Suprapubic skin (tissue), 4 donors: ENCODE measurements at regions not wholly inside any gene's neighbourhood (a gene's known extent, or its start where the extent isn't known, plus 50 kb on each side); places are given as distances from the start of the nearest gene placed in this dataset.

Source experiments
- DNase-seq, 2 donors: peaks; one replicate each; pipeline ENCODE4 v3.0.0-alpha.2; 2019; ENCODE audit warnings: low spot score in 2 of 2
- H3K27ac ChIP-seq: fragments of 200-600 bp; sonication (generic); one replicate; pipeline ENCODE4 v1.5.1; 2019
- H3K27me3 ChIP-seq: fragments of 200-600 bp; sonication (generic); one replicate; pipeline ENCODE4 v1.5.1; 2019
- H3K36me3 ChIP-seq: fragments of 200-600 bp; sonication (generic); one replicate; pipeline ENCODE4 v1.5.1; 2019
- H3K4me1 ChIP-seq: fragments of 200-600 bp; sonication (generic); one replicate; pipeline ENCODE4 v1.5.1; 2019
- H3K4me3 ChIP-seq: fragments of 200-600 bp; sonication (generic); one replicate; pipeline ENCODE4 v1.5.1; 2019; ENCODE audit warnings: mild to moderate bottlenecking
- H3K9me3 ChIP-seq: fragments of 200-600 bp; sonication (generic); one replicate; pipeline ENCODE4 v1.5.1; 2019
- EP300 ChIP-seq: sonication (generic); formaldehyde crosslinking; IDR thresholded peaks from one replicate; pipeline ENCODE4 v1.6.1; 2017; ENCODE audit warnings: antibody characterized with exemption
- POLR2A ChIP-seq, 2 donors: fragments of 450-650 bp; IDR thresholded peaks; one replicate each; pipeline ENCODE4 v1.6.1; 2017; ENCODE audit warnings: antibody characterized with exemption in 2 of 2, mild to moderate bottlenecking in 2 of 2, moderate library complexity in 2 of 2
- POLR2AphosphoS5 ChIP-seq, 3 donors: sonication (generic); formaldehyde crosslinking; IDR thresholded peaks; one replicate each; pipeline ENCODE4 v1.6.1; 2017; ENCODE audit warnings: antibody characterized with exemption in 3 of 3
- WGBS: methylation state at CpG from one replicate; pipeline ENCODE4 v1.1.5; 2018; 5-methylcytosine and 5-hydroxymethylcytosine counted together
- TF ChIP-seq, protein P1 (sequence below), 2 donors: fragments of 200-600 bp in 1 of 2; fragments of 450-650 bp in 1 of 2; sonication (generic) in 1 of 2; IDR thresholded peaks; one replicate each; pipeline ENCODE4 v1.5.1; 2016 to 2019; ENCODE audit warnings: antibody characterized with exemption in 2 of 2, mild to moderate bottlenecking in 1 of 2, moderate library complexity in 1 of 2

DNA sequence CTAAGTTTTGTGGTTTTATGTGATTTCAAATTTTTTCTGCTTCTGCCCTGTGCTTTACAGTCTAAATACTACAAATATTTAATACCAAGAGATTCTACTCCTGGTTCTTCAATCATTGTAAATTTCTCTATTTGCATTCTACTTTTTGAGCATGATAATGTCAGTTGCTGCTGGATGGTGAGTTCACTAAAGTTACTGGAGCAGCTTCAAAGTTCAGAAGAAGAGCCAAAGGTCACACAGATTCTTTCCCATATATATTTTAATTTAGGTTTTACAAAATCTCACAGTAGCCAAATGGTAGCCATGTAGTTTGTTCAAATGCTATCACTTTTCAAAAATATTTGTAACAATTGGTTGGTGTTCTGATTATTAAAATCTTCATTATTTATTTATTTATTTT, 378.7 kb downstream of the TMEM232 start:
- H3K27ac ChIP-seq, result no peak overlapping the region
- TF ChIP-seq EP300, result no peak
- TF ChIP-seq, protein P1, sequence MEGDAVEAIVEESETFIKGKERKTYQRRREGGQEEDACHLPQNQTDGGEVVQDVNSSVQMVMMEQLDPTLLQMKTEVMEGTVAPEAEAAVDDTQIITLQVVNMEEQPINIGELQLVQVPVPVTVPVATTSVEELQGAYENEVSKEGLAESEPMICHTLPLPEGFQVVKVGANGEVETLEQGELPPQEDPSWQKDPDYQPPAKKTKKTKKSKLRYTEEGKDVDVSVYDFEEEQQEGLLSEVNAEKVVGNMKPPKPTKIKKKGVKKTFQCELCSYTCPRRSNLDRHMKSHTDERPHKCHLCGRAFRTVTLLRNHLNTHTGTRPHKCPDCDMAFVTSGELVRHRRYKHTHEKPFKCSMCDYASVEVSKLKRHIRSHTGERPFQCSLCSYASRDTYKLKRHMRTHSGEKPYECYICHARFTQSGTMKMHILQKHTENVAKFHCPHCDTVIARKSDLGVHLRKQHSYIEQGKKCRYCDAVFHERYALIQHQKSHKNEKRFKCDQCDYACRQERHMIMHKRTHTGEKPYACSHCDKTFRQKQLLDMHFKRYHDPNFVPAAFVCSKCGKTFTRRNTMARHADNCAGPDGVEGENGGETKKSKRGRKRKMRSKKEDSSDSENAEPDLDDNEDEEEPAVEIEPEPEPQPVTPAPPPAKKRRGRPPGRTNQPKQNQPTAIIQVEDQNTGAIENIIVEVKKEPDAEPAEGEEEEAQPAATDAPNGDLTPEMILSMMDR (IDR thresholded peaks at IDR 0.05), result no peak
- TF ChIP-seq POLR2AphosphoS5 (IDR thresholded peaks at IDR 0.05), result no peak
- TF ChIP-seq POLR2A (IDR thresholded peaks at IDR 0.05), result no peak
- no peak overlapping the region for H3K4me3 ChIP-seq
- no peaks in the 10 kb centered on the region for H3K27me3 ChIP-seq
- H3K36me3 ChIP-seq, result no peaks in the 10 kb centered on the region
- H3K9me3 ChIP-seq, result no peaks in the 10 kb centered on the region
- no peaks in the 10 kb centered on the region for H3K4me1 ChIP-seq
- no peak for DNase-seq

- peaks cover 6% of the 10 kb centered on the region for H3K4me1 ChIP-seq
- H3K36me3 ChIP-seq, result no peaks in the 10 kb centered on the region
- TF ChIP-seq, protein P1 (IDR thresholded peaks at IDR 0.05), result no peak
- TF ChIP-seq POLR2A (IDR thresholded peaks at IDR 0.05) (no peak), POLR2AphosphoS5 (IDR thresholded peaks at IDR 0.05) (no peak), EP300 (no peak)
- DNase-seq, result no peak
- no peak overlapping the region for H3K27ac ChIP-seq
- H3K4me3 ChIP-seq, result no peak overlapping the region
- H3K27me3 ChIP-seq, result no peaks in the 10 kb centered on the region
- no peaks in the 10 kb centered on the region for H3K9me3 ChIP-seq
These were observed 375.0 kb downstream of the TMEM232 start for GRCh38 chr5:110351430-110351829.

GRCh38 chr5:110354311-110354710, 372.2 kb downstream of the TMEM232 start:
- no peaks in the 10 kb centered on the region for H3K36me3 ChIP-seq
- 22% methylated on average over 3 of the region's 3 CpGs for WGBS
- peaks cover 8% of the 10 kb centered on the region for H3K4me1 ChIP-seq
- no peaks in the 10 kb centered on the region for H3K27me3 ChIP-seq
- H3K4me3 ChIP-seq, result no peak overlapping the region
- no peaks in the 10 kb centered on the region for H3K9me3 ChIP-seq
- no peak for DNase-seq
- H3K27ac ChIP-seq, result no peak overlapping the region
- TF ChIP-seq POLR2AphosphoS5 (IDR thresholded peaks at IDR 0.05) (no peak), POLR2A (IDR thresholded peaks at IDR 0.05) (no peak), EP300 (no peak)
- TF ChIP-seq, protein P1 (IDR thresholded peaks at IDR 0.05), result no peak

- no peak for DNase-seq
- Histone ChIP-seq H3K4me1 (peaks cover 8% of the 10 kb centered on the region), H3K9me3 (no peaks in the 10 kb centered on the region), H3K36me3 (no peaks in the 10 kb centered on the region), H3K4me3 (no peak overlapping the region), H3K27me3 (no peaks in the 10 kb centered on the region), H3K27ac (no peak overlapping the region)
- no peak for TF ChIP-seq POLR2A (IDR thresholded peaks at IDR 0.05)
- no peak for TF ChIP-seq POLR2AphosphoS5 (IDR thresholded peaks at IDR 0.05)
- TF ChIP-seq EP300, result no peak
- TF ChIP-seq, protein P1 (IDR thresholded peaks at IDR 0.05), result no peak
- WGBS, result 62% methylated on average over 8 of the region's 8 CpGs
These were observed 371.4 kb downstream of the TMEM232 start for GRCh38 chr5:110354915-110355644.

DNA sequence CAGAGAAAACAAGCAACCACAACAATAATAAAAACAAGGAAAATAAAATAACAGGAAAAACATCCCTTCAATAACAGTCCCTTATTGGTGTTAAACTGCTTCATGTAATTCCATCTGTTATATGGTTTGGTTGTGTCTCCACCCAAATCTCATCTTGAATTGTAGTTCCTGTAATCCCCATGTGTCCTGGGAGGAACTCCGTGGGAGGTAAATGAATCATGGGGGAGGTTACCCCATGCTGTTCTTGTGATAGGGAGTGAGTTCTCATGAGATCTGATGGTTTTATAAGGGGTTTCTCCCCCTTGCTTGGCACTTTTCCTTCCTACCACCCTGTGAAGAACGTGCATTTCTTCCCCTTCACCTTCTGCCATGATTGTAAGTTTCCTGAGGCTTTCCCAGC, 369.8 kb downstream of the TMEM232 start:
- H3K27me3 ChIP-seq, result no peaks in the 10 kb centered on the region
- 52% methylated on average over 2 of the region's 2 CpGs for WGBS
- H3K4me3 ChIP-seq, result no peak overlapping the region
- H3K36me3 ChIP-seq, result no peaks in the 10 kb centered on the region
- TF ChIP-seq, protein P1 (IDR thresholded peaks at IDR 0.05), result no peak
- TF ChIP-seq POLR2A (IDR thresholded peaks at IDR 0.05), result no peak
- H3K27ac ChIP-seq, result no peak overlapping the region
- H3K4me1 ChIP-seq, result peaks cover 8% of the 10 kb centered on the region
- no peak for DNase-seq
- no peaks in the 10 kb centered on the region for H3K9me3 ChIP-seq
